NB4 (cell line): ENCODE measurements at regions not wholly inside any gene's neighbourhood (a gene's known extent, or its start where the extent isn't known, plus 50 kb on each side); places are given as distances from the start of the nearest gene placed in this dataset.
"Not testable (repeated sequence)": the region's sequence is repeated elsewhere in the genome, so short reads cannot be mapped to it uniquely, and the experiment has no call there.

Experiments used
- DNase-seq: peaks from one replicate; pipeline ENCODE4 v3.0.0; 2010; ENCODE audit warnings: low read depth
- H3K4me3 ChIP-seq: one replicate; pipeline ENCODE4 v1.5.1; 2011; ENCODE audit warnings: mild to moderate bottlenecking, low read depth, low read length, moderate library complexity

- DNase-seq, H3K4me3 ChIP-seq: not testable (repeated sequence)
Measured at GRCh38 chr21:6158171-6158570, 4363.2 kb upstream of the TPTE start.
